OCI-LY7 (cell line): ENCODE measurements at regions not wholly inside any gene's neighbourhood (a gene's known extent, or its start where the extent isn't known, plus 50 kb on each side); places are given as distances from the start of the nearest gene placed in this dataset.

Experiments used
- BruUV-seq: library from RNA; stranded (reverse); fragments of 400-500 nt; replicated peaks from 2 replicates; lab custom pipeline; 2021; lab: Mats Ljungman, UMichigan
- CTCF ChIA-PET: fragments of 300-600 bp; sonication (Branson Sonifier 250); formaldehyde crosslinking; loops from one replicate; lab custom pipeline; 2022; ENCODE audit warnings: antibody characterized with exemption; ENCODE audit not compliant: unreplicated experiment; lab: Charles Lee
- POLR2A ChIA-PET: fragments of 300-600 bp; sonication (Branson Sonifier 250); formaldehyde crosslinking; loops from one replicate; lab custom pipeline; 2022; ENCODE audit warnings: antibody characterized with exemption; lab: Charles Lee
- DNase-seq: peaks from one replicate; pipeline ENCODE4 v3.0.0-alpha.2; 2015; ENCODE audit warnings: low spot score
- H2AFZ ChIP-seq: fragments of 200-600 bp; sonication (generic), shearing (Covaris generic); 2 replicates; pipeline ENCODE4 v1.6.1; 2014; ENCODE audit warnings: mild to moderate bottlenecking, antibody characterized with exemption, low read length, moderate library complexity
- H3K27ac ChIP-seq: fragments of 200-600 bp; sonication (generic); 2 replicates; pipeline ENCODE4 v1.5.1; 2014; ENCODE audit warnings: mixed run types, low read depth, mild to moderate bottlenecking, moderate library complexity, low read length, inconsistent platforms; ENCODE audit not compliant: poor library complexity, severe bottlenecking
- H3K36me3 ChIP-seq: fragments of 200-600 bp; sonication (generic); 2 replicates; pipeline ENCODE4 v1.6.1; 2014; ENCODE audit warnings: mild to moderate bottlenecking, antibody characterized with exemption, low read length, moderate library complexity, mixed read lengths; ENCODE audit not compliant: insufficient read depth
- H3K4me1 ChIP-seq: fragments of 200-600 bp; sonication (generic); 2 replicates; pipeline ENCODE4 v1.5.1; 2014; ENCODE audit warnings: mild to moderate bottlenecking, low read length; ENCODE audit not compliant: insufficient read depth, poor library complexity, severe bottlenecking
- H3K4me2 ChIP-seq: fragments of 200-600 bp; sonication (generic); 2 replicates; pipeline ENCODE4 v1.6.1; 2014; ENCODE audit warnings: mild to moderate bottlenecking, low read length
- H3K4me3 ChIP-seq: fragments of 200-600 bp; sonication (generic); 2 replicates; pipeline ENCODE4 v1.5.1; 2014; ENCODE audit warnings: mild to moderate bottlenecking, low read depth, low read length; ENCODE audit not compliant: poor library complexity, severe bottlenecking
- H3K79me2 ChIP-seq: fragments of 200-600 bp; sonication (generic); 2 replicates; pipeline ENCODE4 v1.6.1; 2016; ENCODE audit warnings: low read depth, mild to moderate bottlenecking, low read length, moderate library complexity, mixed read lengths; ENCODE audit not compliant: insufficient read depth
- H3K9me2 ChIP-seq: fragments of 200-600 bp; sonication (generic); 2 replicates; pipeline ENCODE4 v1.6.1; 2016; ENCODE audit warnings: mild to moderate bottlenecking, low read length, mixed read lengths; ENCODE audit not compliant: insufficient read depth
- H3K9me3 ChIP-seq: fragments of 200-600 bp; sonication (generic); 2 replicates; pipeline ENCODE4 v1.6.1; 2014; ENCODE audit warnings: mild to moderate bottlenecking, mixed run types, low read length, mixed read lengths
- H4K20me1 ChIP-seq: fragments of 200-600 bp; sonication (generic); 2 replicates; pipeline ENCODE4 v1.6.1; 2014; ENCODE audit warnings: mild to moderate bottlenecking, antibody characterized with exemption, low read length, moderate library complexity, mixed read lengths; ENCODE audit not compliant: insufficient read depth
- CTCF ChIP-seq: fragments of 200-600 bp; sonication (generic); conservative IDR thresholded peaks from 2 replicates; pipeline ENCODE4 v1.5.1; 2014; ENCODE audit warnings: mild to moderate bottlenecking, antibody characterized with exemption, low read length, moderate library complexity, mixed read lengths
- EZH2phosphoT487 ChIP-seq: fragments of 200-600 bp; sonication (generic); IDR thresholded peaks from 2 replicates; pipeline ENCODE4 v1.6.1; 2018; ENCODE audit warnings: low read depth, borderline replicate concordance, mild to moderate bottlenecking, mixed run types, antibody characterized with exemption, low read length, moderate library complexity, mixed read lengths
- intact Hi-C: fragments of 100-400 bp; cut with micrococcal nuclease; formaldehyde crosslinking; loops from one replicate; pipeline ENCODE4 v1.10.0; 2022; ENCODE audit not compliant: unreplicated experiment

GRCh38 chr6:71171497-71172070 lies 117.0 kb upstream of the OGFRL1 start:
- Histone ChIP-seq H3K9me2 (no peaks in the 10 kb centered on the region), H3K4me2 (no peak overlapping the region), H2AFZ (no peak overlapping the region), H3K4me1 (no peaks in the 10 kb centered on the region), H3K9me3 (no peaks in the 10 kb centered on the region), H3K4me3 (no peak overlapping the region), H3K36me3 (no peaks in the 10 kb centered on the region), H4K20me1 (no peaks in the 10 kb centered on the region), H3K27ac (no peak overlapping the region), H3K79me2 (no peaks in the 10 kb centered on the region)
- no TSS peak for BruUV-seq
- POLR2A ChIA-PET, result no interaction called here
- no peak for TF ChIP-seq EZH2phosphoT487
- TF ChIP-seq CTCF, result no peak
- DNase-seq, result no peak
- CTCF ChIA-PET, result no interaction called here
- intact Hi-C loops, result no loop called here

GRCh38 chr6:71179249-71179885 lies 109.2 kb upstream of the OGFRL1 start:
- intact Hi-C loops, result no loop called here
- CTCF ChIA-PET, result no interaction called here

More at GRCh38 chr6:71179249-71179885, 109.2 kb upstream of the OGFRL1 start:
- TF ChIP-seq CTCF, result no peak
- no peak for TF ChIP-seq EZH2phosphoT487
- DNase-seq, result no peak
- no peaks in the 10 kb centered on the region for H4K20me1 ChIP-seq
- no peak overlapping the region for H3K27ac ChIP-seq
- no peaks in the 10 kb centered on the region for H3K9me3 ChIP-seq
- H3K4me1 ChIP-seq, result no peaks in the 10 kb centered on the region
- H3K79me2 ChIP-seq, result no peaks in the 10 kb centered on the region
- no peaks in the 10 kb centered on the region for H3K36me3 ChIP-seq
- POLR2A ChIA-PET, result no interaction called here
- BruUV-seq, result no TSS peak
- no peak overlapping the region for H3K4me3 ChIP-seq
- H2AFZ ChIP-seq, result no peak overlapping the region
- no peak overlapping the region for H3K4me2 ChIP-seq
- H3K9me2 ChIP-seq, result no peaks in the 10 kb centered on the region
